Endothelial cell of umbilical vein (primary cell): ENCODE measurements at regions not wholly inside any gene's neighbourhood (a gene's known extent, or its start where the extent isn't known, plus 50 kb on each side); places are given as distances from the start of the nearest gene placed in this dataset.

Experiments used
- BruUV-seq: library from RNA; stranded (reverse); fragments of 400-500 nt; replicated peaks from 2 replicates; lab custom pipeline; 2021; lab: Mats Ljungman, UMichigan
- CTCF ChIA-PET: fragments of 300-600, 350-600 bp; sonication (Branson Sonifier 250); formaldehyde crosslinking; loops from one replicate; lab custom pipeline; 2021; ENCODE audit warnings: antibody characterized with exemption, inconsistent platforms; lab: Charles Lee
- POLR2A ChIA-PET: fragments of 300-600, 350-600 bp; sonication (Branson Sonifier 250); formaldehyde crosslinking; loops from one replicate; lab custom pipeline; 2021; ENCODE audit warnings: antibody characterized with exemption, inconsistent platforms; lab: Charles Lee
- DNase-seq: peaks from one replicate; pipeline ENCODE4 v3.0.0-alpha.2; 2011; ENCODE audit warnings: low read depth, low spot score
- FAIRE-seq: peaks from 2 replicates; lab custom pipeline; 2011; peaks lifted over from hg19 to GRCh38; lab: Jason Lieb, UNC
- H2AFZ ChIP-seq: 2 replicates; pipeline ENCODE4 v1.6.0; 2012; ENCODE audit warnings: low read depth, low read length, control low read depth, inconsistent platforms
- H3K27ac ChIP-seq: 2 replicates; pipeline ENCODE4 v1.5.1; 2011; ENCODE audit warnings: low read depth, mild to moderate bottlenecking, control low read depth, low read length, moderate library complexity; ENCODE audit not compliant: insufficient read depth
- H3K27me3 ChIP-seq, 2 experiments: 2 replicates each; pipeline versions ENCODE4 v1.6.0 to v1.6.1; 2011; ENCODE audit warnings: low read length in 2 of 2, mixed read lengths in 1 of 2; ENCODE audit not compliant: control insufficient read depth in 2 of 2, insufficient read depth in 2 of 2
- H3K36me3 ChIP-seq, 2 experiments: 2 replicates in 1 of 2; 3 replicates in 1 of 2; pipeline ENCODE4 v1.5.1; 2011; ENCODE audit warnings: low read length in 2 of 2, mild to moderate bottlenecking in 1 of 2, moderate library complexity in 1 of 2; ENCODE audit not compliant: control insufficient read depth in 2 of 2, insufficient read depth in 2 of 2; ENCODE audit errors: extremely low read depth in 1 of 2
- H3K4me1 ChIP-seq: 3 replicates; pipeline ENCODE4 v1.5.1; 2011; ENCODE audit warnings: mild to moderate bottlenecking, low read length; ENCODE audit not compliant: control insufficient read depth, insufficient read depth; ENCODE audit errors: extremely low read depth
- H3K4me2 ChIP-seq: 2 replicates; pipeline ENCODE4 v1.6.1; 2011; ENCODE audit warnings: low read length, control low read depth, mixed read lengths; ENCODE audit not compliant: insufficient read depth
- H3K4me3 ChIP-seq, 3 experiments: fragments of 200-600 bp in 1 of 3; sonication (generic), shearing (Covaris generic) in 1 of 3; replicated peaks in 1 of 3; 2 replicates each; pipeline ENCODE4 v1.5.1; 2011 to 2016; ENCODE audit warnings: control low read depth in 3 of 3, low read length in 3 of 3, mild to moderate bottlenecking in 2 of 3, inconsistent platforms in 1 of 3, low read depth in 1 of 3, moderate library complexity in 1 of 3; ENCODE audit not compliant: insufficient read depth in 1 of 3
- H3K79me2 ChIP-seq: 2 replicates; pipeline ENCODE4 v1.6.0; 2012; ENCODE audit warnings: low read length, inconsistent platforms; ENCODE audit not compliant: control insufficient read depth, insufficient read depth
- H3K9ac ChIP-seq: replicated peaks from 2 replicates; pipeline ENCODE3; 2011; ENCODE audit warnings: low read length, control low read depth; ENCODE audit not compliant: insufficient read depth; ENCODE audit errors: extremely low read depth
- H3K9me1 ChIP-seq: replicated peaks from 3 replicates; pipeline ENCODE4 v1.6.0; 2011; ENCODE audit warnings: mild to moderate bottlenecking, low read length; ENCODE audit not compliant: control insufficient read depth, insufficient read depth; ENCODE audit errors: extremely low read depth
- H3K9me3 ChIP-seq: replicated peaks from 2 replicates; pipeline ENCODE4 v1.5.1; 2012; ENCODE audit warnings: low read length, inconsistent platforms; ENCODE audit not compliant: control insufficient read depth, insufficient read depth
- H4K20me1 ChIP-seq: replicated peaks from 2 replicates; pipeline ENCODE3; 2011; ENCODE audit warnings: mild to moderate bottlenecking, low read length; ENCODE audit not compliant: control insufficient read depth, insufficient read depth; ENCODE audit errors: extremely low read depth
- EZH2 ChIP-seq: IDR thresholded peaks from 2 replicates; pipeline ENCODE4 v1.6.1; 2012; ENCODE audit warnings: borderline replicate concordance, low read depth, mild to moderate bottlenecking, moderate library complexity, low read length, inconsistent platforms; ENCODE audit not compliant: severe bottlenecking
- FOS ChIP-seq: IDR thresholded peaks from 2 replicates; pipeline ENCODE4 v1.6.1; 2011; ENCODE audit warnings: mild to moderate bottlenecking, low read length, moderate library complexity, borderline replicate concordance; ENCODE audit not compliant: insufficient read depth
- GATA2 ChIP-seq: IDR thresholded peaks from 2 replicates; pipeline ENCODE4 v1.7.0; 2011; ENCODE audit warnings: low read depth, mild to moderate bottlenecking, moderate library complexity, mixed read lengths, low read length; ENCODE audit not compliant: insufficient read length, insufficient read depth
- JUN ChIP-seq: IDR thresholded peaks from 2 replicates; pipeline ENCODE4 v1.6.1; 2011; ENCODE audit warnings: borderline replicate concordance, low read depth; ENCODE audit not compliant: insufficient read length, insufficient read depth
- MAX ChIP-seq: IDR thresholded peaks from 2 replicates; pipeline ENCODE4 v1.6.1; 2011; ENCODE audit not compliant: insufficient read depth, insufficient read length
- MYC ChIP-seq: IDR thresholded peaks from one replicate; pipeline ENCODE4 v1.6.1; 2011; ENCODE audit warnings: mild to moderate bottlenecking, low read depth, low read length
- POLR2A ChIP-seq: IDR thresholded peaks from 2 replicates; pipeline ENCODE4 v1.6.1; 2012; ENCODE audit warnings: low read depth, mild to moderate bottlenecking, control low read depth, low read length
- POLR2AphosphoS5 ChIP-seq: IDR thresholded peaks from 2 replicates; pipeline ENCODE4 v1.6.1; 2012; ENCODE audit warnings: low read depth, mild to moderate bottlenecking, control low read depth, low read length, moderate library complexity; ENCODE audit not compliant: insufficient read depth
- dilution Hi-C: fragments of 300-500 bp; cut with MboI; formaldehyde crosslinking; loops from one replicate; pipeline ENCODE4 v1.15.0; 2019; ENCODE audit warnings: low sequenced_read_pairs; ENCODE audit not compliant: extremely low pct_ligation_motif_present
- intact Hi-C: fragments of 100-400 bp; cut with micrococcal nuclease; formaldehyde crosslinking; loops from one replicate; pipeline ENCODE4 v1.10.0; 2022
- TF ChIP-seq, protein P1 (sequence below), 2 donors: IDR thresholded peaks; 1 replicate in 1 of 2; 2 replicates in 1 of 2; pipeline ENCODE4 v1.5.1; 2011; ENCODE audit warnings: low read length in 2 of 2, mild to moderate bottlenecking in 2 of 2, moderate library complexity in 2 of 2, control low read depth in 1 of 2, inconsistent platforms in 1 of 2, low read depth in 1 of 2; ENCODE audit not compliant: insufficient read depth in 1 of 2; ENCODE audit errors: extremely low read depth in 1 of 2

GRCh38 chr5:175325681-175326080, 118.3 kb downstream of the DRD1 start:
- ChIA-PET CTCF (no interaction called here), POLR2A (no interaction called here)
- no peak overlapping the region for H3K27ac ChIP-seq
- no peaks in the 10 kb centered on the region for H3K36me3 ChIP-seq
- intact Hi-C loops (no loop called here), dilution Hi-C loops (no loop called here)
- H3K79me2 ChIP-seq, result no peaks in the 10 kb centered on the region
- FAIRE-seq (no peak), DNase-seq (no peak)
- H3K4me3 ChIP-seq, result no peak overlapping the region
- BruUV-seq, result no TSS peak
- H3K9me1 ChIP-seq, result no peaks in the 10 kb centered on the region
- H3K9ac ChIP-seq, result no peak overlapping the region
- no peak overlapping the region for H2AFZ ChIP-seq
- no peaks in the 10 kb centered on the region for H4K20me1 ChIP-seq
- H3K4me1 ChIP-seq, result no peaks in the 10 kb centered on the region
- TF ChIP-seq MYC (no peak), MAX (no peak), GATA2 (no peak), FOS (no peak), JUN (no peak), POLR2AphosphoS5 (no peak), EZH2 (no peak), POLR2A (no peak)
- TF ChIP-seq, protein P1, sequence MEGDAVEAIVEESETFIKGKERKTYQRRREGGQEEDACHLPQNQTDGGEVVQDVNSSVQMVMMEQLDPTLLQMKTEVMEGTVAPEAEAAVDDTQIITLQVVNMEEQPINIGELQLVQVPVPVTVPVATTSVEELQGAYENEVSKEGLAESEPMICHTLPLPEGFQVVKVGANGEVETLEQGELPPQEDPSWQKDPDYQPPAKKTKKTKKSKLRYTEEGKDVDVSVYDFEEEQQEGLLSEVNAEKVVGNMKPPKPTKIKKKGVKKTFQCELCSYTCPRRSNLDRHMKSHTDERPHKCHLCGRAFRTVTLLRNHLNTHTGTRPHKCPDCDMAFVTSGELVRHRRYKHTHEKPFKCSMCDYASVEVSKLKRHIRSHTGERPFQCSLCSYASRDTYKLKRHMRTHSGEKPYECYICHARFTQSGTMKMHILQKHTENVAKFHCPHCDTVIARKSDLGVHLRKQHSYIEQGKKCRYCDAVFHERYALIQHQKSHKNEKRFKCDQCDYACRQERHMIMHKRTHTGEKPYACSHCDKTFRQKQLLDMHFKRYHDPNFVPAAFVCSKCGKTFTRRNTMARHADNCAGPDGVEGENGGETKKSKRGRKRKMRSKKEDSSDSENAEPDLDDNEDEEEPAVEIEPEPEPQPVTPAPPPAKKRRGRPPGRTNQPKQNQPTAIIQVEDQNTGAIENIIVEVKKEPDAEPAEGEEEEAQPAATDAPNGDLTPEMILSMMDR (IDR thresholded peaks at IDR 0.05; ENCODE audit: extremely low read depth in 1 of 2, insufficient read depth in 1 of 2, low read depth in 1 of 2, low read length in 2 of 2), result no peak
- H3K4me2 ChIP-seq, result no peak overlapping the region
- peaks cover 4% of the 10 kb centered on the region for H3K9me3 ChIP-seq
- H3K27me3 ChIP-seq, result no peaks in the 10 kb centered on the region
